IPS DF 6.9 (cell line): ENCODE measurements at regions not wholly inside any gene's neighbourhood (a gene's known extent, or its start where the extent isn't known, plus 50 kb on each side); places are given as distances from the start of the nearest gene placed in this dataset.

Experiments
- DNase-seq: peaks from one replicate; pipeline ENCODE4 v3.0.0-alpha.2; 2013; ENCODE audit warnings: low read depth, low spot score
- H3K27ac ChIP-seq: one replicate; pipeline ENCODE4 v1.5.1; 2013; ENCODE audit warnings: low read length, control low read depth
- H3K27me3 ChIP-seq: 2 replicates; pipeline ENCODE4 v1.6.1; 2013; ENCODE audit warnings: mild to moderate bottlenecking, low read length; ENCODE audit not compliant: control insufficient read depth, insufficient read depth
- H3K36me3 ChIP-seq: 2 replicates; pipeline ENCODE4 v1.6.1; 2013; ENCODE audit warnings: low read length; ENCODE audit not compliant: control insufficient read depth, insufficient read depth
- H3K4me1 ChIP-seq: 2 replicates; pipeline ENCODE4 v1.6.1; 2013; ENCODE audit warnings: low read length; ENCODE audit not compliant: control insufficient read depth, insufficient read depth
- H3K4me3 ChIP-seq: 2 replicates; pipeline ENCODE4 v1.5.1; 2013; ENCODE audit warnings: mild to moderate bottlenecking, low read length
- H3K9me3 ChIP-seq: 2 replicates; pipeline ENCODE4 v1.6.1; 2013; ENCODE audit warnings: low read length, inconsistent platforms; ENCODE audit not compliant: control insufficient read depth, insufficient read depth
- WGBS: extraction: QIAGEN DNeasy Blood & Tissue Kit; methylation state at CpG from one replicate; pipeline ENCODE4 v1.1.7; 2013; ENCODE audit warnings: mixed read lengths, missing lambda C conversion rate; ENCODE audit not compliant: insufficient read length, insufficient coverage; 5-methylcytosine and 5-hydroxymethylcytosine counted together

GRCh38 chr12:85352016-85352415 is 72.0 kb downstream of the ALX1 start:
- no peak overlapping the region for H3K27ac ChIP-seq
- no peaks in the 10 kb centered on the region for H3K4me1 ChIP-seq
- DNase-seq, result no peak
- no peaks in the 10 kb centered on the region for H3K36me3 ChIP-seq
- H3K27me3 ChIP-seq, result no peaks in the 10 kb centered on the region
- H3K4me3 ChIP-seq, result no peak overlapping the region
- no peaks in the 10 kb centered on the region for H3K9me3 ChIP-seq

- no peak for DNase-seq
- H3K27me3 ChIP-seq, result no peaks in the 10 kb centered on the region
- WGBS, result no CpG with 5 or more reads among the region's 3 CpGs
- H3K36me3 ChIP-seq, result no peaks in the 10 kb centered on the region
- H3K4me3 ChIP-seq, result no peak overlapping the region
- H3K9me3 ChIP-seq, result no peaks in the 10 kb centered on the region
- H3K4me1 ChIP-seq, result no peaks in the 10 kb centered on the region
- no peak overlapping the region for H3K27ac ChIP-seq
Observed at GRCh38 chr12:85356596-85357385, 76.8 kb downstream of the ALX1 start.

GRCh38 chr12:85357609-85358008 is 77.6 kb downstream of the ALX1 start:
- Histone ChIP-seq H3K4me3 (no peak overlapping the region), H3K4me1 (no peaks in the 10 kb centered on the region), H3K36me3 (no peaks in the 10 kb centered on the region), H3K27ac (no peak overlapping the region), H3K9me3 (no peaks in the 10 kb centered on the region), H3K27me3 (no peaks in the 10 kb centered on the region)
- no CpG with 5 or more reads among the region's 1 CpG for WGBS
- DNase-seq, result no peak

- no peaks in the 10 kb centered on the region for H3K27me3 ChIP-seq
- no peak overlapping the region for H3K27ac ChIP-seq
- no peaks in the 10 kb centered on the region for H3K4me1 ChIP-seq
- no CpG with 5 or more reads among the region's 1 CpG for WGBS
- no peaks in the 10 kb centered on the region for H3K9me3 ChIP-seq
- no peak overlapping the region for H3K4me3 ChIP-seq
- H3K36me3 ChIP-seq, result no peaks in the 10 kb centered on the region
- no peak for DNase-seq
Observed at GRCh38 chr12:85358715-85359114, 78.7 kb downstream of the ALX1 start.

- no peaks in the 10 kb centered on the region for H3K9me3 ChIP-seq
- no peaks in the 10 kb centered on the region for H3K36me3 ChIP-seq
- DNase-seq, result no peak
- no peak overlapping the region for H3K4me3 ChIP-seq
- no peak overlapping the region for H3K27ac ChIP-seq
- no CpG with 5 or more reads among the region's 5 CpGs for WGBS
- no peaks in the 10 kb centered on the region for H3K27me3 ChIP-seq
- H3K4me1 ChIP-seq, result no peaks in the 10 kb centered on the region
Observed at GRCh38 chr12:85363382-85364190, 83.6 kb downstream of the ALX1 start.

GRCh38 chr12:85367936-85368335 is 87.9 kb downstream of the ALX1 start:
- Histone ChIP-seq H3K36me3 (no peaks in the 10 kb centered on the region), H3K4me1 (no peaks in the 10 kb centered on the region), H3K27me3 (no peaks in the 10 kb centered on the region), H3K27ac (no peak overlapping the region), H3K4me3 (no peak overlapping the region), H3K9me3 (no peaks in the 10 kb centered on the region)
- no CpG with 5 or more reads among the region's 2 CpGs for WGBS
- no peak for DNase-seq

- Histone ChIP-seq H3K27me3 (no peaks in the 10 kb centered on the region), H3K4me1 (no peaks in the 10 kb centered on the region), H3K9me3 (no peaks in the 10 kb centered on the region), H3K27ac (no peak overlapping the region), H3K4me3 (no peak overlapping the region), H3K36me3 (no peaks in the 10 kb centered on the region)
- DNase-seq, result no peak
- WGBS, result no CpG with 5 or more reads among the region's 4 CpGs
Observed at GRCh38 chr12:85369365-85370154, 89.5 kb downstream of the ALX1 start.

- Histone ChIP-seq H3K9me3 (no peaks in the 10 kb centered on the region), H3K27ac (no peak overlapping the region), H3K36me3 (no peaks in the 10 kb centered on the region), H3K4me3 (no peak overlapping the region), H3K27me3 (no peaks in the 10 kb centered on the region), H3K4me1 (no peaks in the 10 kb centered on the region)
- WGBS, result no CpG with 5 or more reads among the region's 4 CpGs
- DNase-seq, result no peak
Observed at GRCh38 chr12:85373045-85373444, 93.0 kb downstream of the ALX1 start.

- DNase-seq, result no peak
- Histone ChIP-seq H3K4me3 (no peak overlapping the region), H3K27me3 (no peaks in the 10 kb centered on the region), H3K36me3 (no peaks in the 10 kb centered on the region), H3K27ac (no peak overlapping the region), H3K9me3 (no peaks in the 10 kb centered on the region), H3K4me1 (no peaks in the 10 kb centered on the region)
- no CpG with 5 or more reads among the region's 1 CpG for WGBS
Observed at GRCh38 chr12:85374981-85375380, 95.0 kb downstream of the ALX1 start.

- Histone ChIP-seq H3K4me3 (no peak overlapping the region), H3K36me3 (no peaks in the 10 kb centered on the region), H3K27me3 (no peaks in the 10 kb centered on the region), H3K4me1 (no peaks in the 10 kb centered on the region), H3K9me3 (no peaks in the 10 kb centered on the region), H3K27ac (no peak overlapping the region)
- no peak for DNase-seq
Observed at GRCh38 chr12:85385406-85385805, 105.4 kb downstream of the ALX1 start.
